Thyroid gland (tissue), 4 donors: ENCODE measurements at regions not wholly inside any gene's neighbourhood (a gene's known extent, or its start where the extent isn't known, plus 50 kb on each side); places are given as distances from the start of the nearest gene placed in this dataset.

Experiments used
- CTCF ChIP-seq, 6 experiments: fragments of 200-600 bp in 3 of 6; fragments of 450-650 bp in 3 of 6; sonication (generic) in 3 of 6; IDR thresholded peaks; one replicate each; pipeline ENCODE4 v1.5.1; 2016 to 2019; ENCODE audit warnings: antibody characterized with exemption in 6 of 6, mild to moderate bottlenecking in 2 of 6, inconsistent platforms in 1 of 6, moderate library complexity in 1 of 6
- POLR2A ChIP-seq, 2 donors: fragments of 450-650 bp; IDR thresholded peaks; one replicate each; pipeline ENCODE4 v1.6.1; 2017; ENCODE audit warnings: antibody characterized with exemption in 2 of 2, mild to moderate bottlenecking in 2 of 2, moderate library complexity in 1 of 2

- TF ChIP-seq CTCF (IDR thresholded peaks at IDR 0.05) (no peak), POLR2A (IDR thresholded peaks at IDR 0.05) (no peak)
Observed at GRCh38 chrX:13260598-13260997, 59.3 kb downstream of the ATXN3L start.
